ENCODE measurements at regions not wholly inside any gene's neighbourhood (a gene's known extent, or its start where the extent isn't known, plus 50 kb on each side); places are given as distances from the start of the nearest gene placed in this dataset.

GRCh38 chr10:78752221-78752620 lies 316.5 kb upstream of the ZMIZ1 start:
- H3K27me3 ChIP-seq (ENCODE audit: insufficient read depth, low read length): peaks cover 15% of the 10 kb centered on the region; the same call in 1 of the 2 replicates
- ChIA-PET POLR2A (no interaction called here), CTCF (no interaction called here), RAD21 (ENCODE audit: low non-redundant PET in 1 of 2, low total read pairs in 2 of 2, uncharacterized antibody in 2 of 2, unreplicated experiment in 2 of 2) (no interaction called here)
- H3K36me3 ChIP-seq (ENCODE audit: control insufficient read depth in 1 of 2, insufficient read depth in 2 of 2, low read length in 2 of 2): no peaks in the 10 kb centered on the region
- intact Hi-C loops (cut with micrococcal nuclease): loop anchor here (10.0 kb wide), 1 partner anchor 443 kb away; no protein-coding TSS in a partner anchor
- no peak overlapping the region for H3K27ac ChIP-seq (ENCODE audit: low read depth, low read length)
- ATAC-seq: no peak
- no peak overlapping the region for H2AFZ ChIP-seq (ENCODE audit: low read depth, low read length, poor library complexity, severe bottlenecking)
- H3K9me2 ChIP-seq (ENCODE audit: insufficient read depth): no peaks in the 10 kb centered on the region
- H3K79me2 ChIP-seq (ENCODE audit: insufficient read depth, low read length): no peaks in the 10 kb centered on the region
- H3K9me3 ChIP-seq (ENCODE audit: control insufficient read depth in 1 of 2, insufficient read depth in 1 of 2, low read depth in 1 of 2, low read length in 2 of 2): no peaks in the 10 kb centered on the region
- H3K4me1 ChIP-seq (ENCODE audit: control insufficient read depth in 1 of 2, insufficient read depth in 2 of 2, low read length in 2 of 2): peaks cover 9 to 14% of the 10 kb centered on the region in 2 experiments; a peak in 3 of 4 replicates
- H3K9ac ChIP-seq (ENCODE audit: low read length): no peak overlapping the region
- H4K20me1 ChIP-seq (ENCODE audit: insufficient read depth): no peaks in the 10 kb centered on the region; the same call in 1 of the 2 replicates
- no TSS peak for BruUV-seq (replicated peaks)
- no peak for TF ChIP-seq EGR1 (IDR thresholded peaks at IDR 0.05; ENCODE audit: low read depth)
- TF ChIP-seq YY1 (IDR thresholded peaks at IDR 0.05; ENCODE audit: extremely low read depth, insufficient replicate concordance, low read depth, low read length): no peak
- TF ChIP-seq EZH2phosphoT487 (IDR thresholded peaks at IDR 0.05; ENCODE audit: borderline replicate concordance): no peak
- no peak for TF ChIP-seq CEBPB (IDR thresholded peaks at IDR 0.05; ENCODE audit: low read depth)
- no peak for TF ChIP-seq FOSL1 (IDR thresholded peaks at IDR 0.05; ENCODE audit: low read depth)
- TF ChIP-seq ATF3 (IDR thresholded peaks at IDR 0.05): no peak
- TF ChIP-seq SIN3A (IDR thresholded peaks at IDR 0.05; ENCODE audit: low read depth): no peak
- TF ChIP-seq REST (IDR thresholded peaks at IDR 0.05; ENCODE audit: low read depth): no peak
- H3K4me3 ChIP-seq (replicated peaks in 1 of 2; ENCODE audit: low read depth in 1 of 2, low read length in 2 of 2): no peak overlapping the region
- DNase-seq (ENCODE audit: low read depth, low spot score): no peak
- no peak overlapping the region for H3K4me2 ChIP-seq (ENCODE audit: low read length)

All from HCT116 (cell line).